ENCODE measurements at regions not wholly inside any gene's neighbourhood (a gene's known extent, or its start where the extent isn't known, plus 50 kb on each side); places are given as distances from the start of the nearest gene placed in this dataset.
A peak's percentile ranks its signal among the peaks of the same experiment; 100 is the strongest.

- Histone ChIP-seq H4K20me1 (ENCODE audit: insufficient read depth, low read length) (no peaks in the 10 kb centered on the region), H3K36me3 (ENCODE audit: insufficient read depth, low read length) (no peaks in the 10 kb centered on the region), H3K27ac (ENCODE audit: low read depth, low read length) (no peak overlapping the region), H3K4me2 (ENCODE audit: insufficient read depth, low read length) (no peak overlapping the region), H2AFZ (ENCODE audit: low read length) (no peak overlapping the region), H3K79me2 (ENCODE audit: insufficient read depth, low read length) (no peaks in the 10 kb centered on the region), H3K27me3 (ENCODE audit: insufficient read depth, low read length) (no peaks in the 10 kb centered on the region), H3K4me1 (ENCODE audit: insufficient read depth, low read length) (peaks cover 27% of the 10 kb centered on the region), H3K4me3 (ENCODE audit: insufficient read depth, low read length) (no peak overlapping the region), H3K9me3 (ENCODE audit: low read depth, low read length) (no peaks in the 10 kb centered on the region)
- no peak for DNase-seq (ENCODE audit: insufficient read length, low spot score, missing footprints)
- TF ChIP-seq CTCF (IDR thresholded peaks at IDR 0.05; ENCODE audit: extremely low read depth, low read depth, low read length) = no peak
Measured at GRCh38 chr3:151539599-151539998, 78.7 kb upstream of the IGSF10 start.

- Histone ChIP-seq H3K27me3 (ENCODE audit: insufficient read depth, low read length) (no peaks in the 10 kb centered on the region), H3K4me1 (ENCODE audit: insufficient read depth, low read length) (peaks cover 27% of the 10 kb centered on the region), H3K4me3 (ENCODE audit: insufficient read depth, low read length) (peak overlapping the region; percentile 24), H3K79me2 (ENCODE audit: insufficient read depth, low read length) (no peaks in the 10 kb centered on the region), H3K27ac (ENCODE audit: low read depth, low read length) (peak overlapping the region; percentile 27), H4K20me1 (ENCODE audit: insufficient read depth, low read length) (no peaks in the 10 kb centered on the region), H2AFZ (ENCODE audit: low read length) (peak overlapping the region; percentile 43), H3K36me3 (ENCODE audit: insufficient read depth, low read length) (no peaks in the 10 kb centered on the region), H3K4me2 (ENCODE audit: insufficient read depth, low read length) (peak overlapping the region; percentile 40), H3K9me3 (ENCODE audit: low read depth, low read length) (no peaks in the 10 kb centered on the region)
- no peak for TF ChIP-seq CTCF (IDR thresholded peaks at IDR 0.05; ENCODE audit: extremely low read depth, low read depth, low read length)
- peak; percentile 66 for DNase-seq (ENCODE audit: insufficient read length, low spot score, missing footprints)
Measured at GRCh38 chr3:151538456-151539393, 77.9 kb upstream of the IGSF10 start.

- peak overlapping the region; percentile 64 for H2AFZ ChIP-seq (ENCODE audit: low read length)
- H3K9me3 ChIP-seq (ENCODE audit: low read depth, low read length) = no peaks in the 10 kb centered on the region
- peaks cover 27% of the 10 kb centered on the region for H3K4me1 ChIP-seq (ENCODE audit: insufficient read depth, low read length)
- no peaks in the 10 kb centered on the region for H3K36me3 ChIP-seq (ENCODE audit: insufficient read depth, low read length)
- no peak for TF ChIP-seq CTCF (IDR thresholded peaks at IDR 0.05; ENCODE audit: extremely low read depth, low read depth, low read length)
- peak overlapping the region; percentile 20 for H3K4me2 ChIP-seq (ENCODE audit: insufficient read depth, low read length)
- H3K27ac ChIP-seq (ENCODE audit: low read depth, low read length) = peak overlapping the region; percentile 16
- no peaks in the 10 kb centered on the region for H4K20me1 ChIP-seq (ENCODE audit: insufficient read depth, low read length)
- no peaks in the 10 kb centered on the region for H3K27me3 ChIP-seq (ENCODE audit: insufficient read depth, low read length)
- no peak for DNase-seq (ENCODE audit: insufficient read length, low spot score, missing footprints)
- H3K4me3 ChIP-seq (ENCODE audit: insufficient read depth, low read length) = no peak overlapping the region
- H3K79me2 ChIP-seq (ENCODE audit: insufficient read depth, low read length) = no peaks in the 10 kb centered on the region
Measured at GRCh38 chr3:151537726-151538125, 76.9 kb upstream of the IGSF10 start.

GRCh38 chr3:151526757-151527156 lies 65.9 kb upstream of the IGSF10 start:
- Histone ChIP-seq H3K4me2 (ENCODE audit: insufficient read depth, low read length) (no peak overlapping the region), H3K79me2 (ENCODE audit: insufficient read depth, low read length) (no peaks in the 10 kb centered on the region), H2AFZ (ENCODE audit: low read length) (no peak overlapping the region), H4K20me1 (ENCODE audit: insufficient read depth, low read length) (no peaks in the 10 kb centered on the region), H3K27me3 (ENCODE audit: insufficient read depth, low read length) (no peaks in the 10 kb centered on the region), H3K9me3 (ENCODE audit: low read depth, low read length) (no peaks in the 10 kb centered on the region), H3K4me1 (ENCODE audit: insufficient read depth, low read length) (no peaks in the 10 kb centered on the region), H3K4me3 (ENCODE audit: insufficient read depth, low read length) (no peak overlapping the region), H3K36me3 (ENCODE audit: insufficient read depth, low read length) (no peaks in the 10 kb centered on the region), H3K27ac (ENCODE audit: low read depth, low read length) (no peak overlapping the region)
- no peak for TF ChIP-seq CTCF (IDR thresholded peaks at IDR 0.05; ENCODE audit: extremely low read depth, low read depth, low read length)
- DNase-seq (ENCODE audit: insufficient read length, low spot score, missing footprints) = no peak

Measured in osteoblast (primary cell).